ENCODE measurements at regions not wholly inside any gene's neighbourhood (a gene's known extent, or its start where the extent isn't known, plus 50 kb on each side); places are given as distances from the start of the nearest gene placed in this dataset.

DNA sequence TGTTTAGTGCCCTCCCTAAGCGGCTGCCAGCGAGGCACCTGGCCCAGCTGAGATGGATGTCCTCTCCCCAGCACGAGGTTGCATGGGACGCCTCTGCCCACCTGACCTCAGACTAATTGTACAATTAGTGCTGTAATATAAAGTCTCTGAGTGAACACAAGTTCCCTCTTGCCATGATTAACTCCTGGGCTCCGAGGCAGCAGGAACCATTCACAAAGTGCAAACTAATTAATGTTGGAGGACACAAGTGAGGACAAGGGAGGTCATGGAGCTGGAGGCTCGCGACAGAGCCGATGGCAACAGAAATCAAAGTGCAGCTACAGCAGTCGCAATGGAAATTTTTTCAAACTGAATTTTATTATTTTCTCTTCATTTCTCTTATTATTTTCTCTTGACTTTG is 156.6 kb upstream of the ADARB2 start:
- intact Hi-C loops (cut with DNase I), result no loop called here
- Histone ChIP-seq H3K9me3 (no peaks in the 10 kb centered on the region), H3K27me3 (no peaks in the 10 kb centered on the region), H3K4me1 (no peaks in the 10 kb centered on the region), H3K27ac (no peak overlapping the region), H3K4me3 (no peak overlapping the region), H3K36me3 (no peaks in the 10 kb centered on the region)
- WGBS (ENCODE audit: insufficient coverage, low coverage, low lambda C conversion rate, missing lambda C conversion rate), result 63% methylated on average over 7 of the region's 9 CpGs
- no peak for ATAC-seq
- TF ChIP-seq, protein P1, sequence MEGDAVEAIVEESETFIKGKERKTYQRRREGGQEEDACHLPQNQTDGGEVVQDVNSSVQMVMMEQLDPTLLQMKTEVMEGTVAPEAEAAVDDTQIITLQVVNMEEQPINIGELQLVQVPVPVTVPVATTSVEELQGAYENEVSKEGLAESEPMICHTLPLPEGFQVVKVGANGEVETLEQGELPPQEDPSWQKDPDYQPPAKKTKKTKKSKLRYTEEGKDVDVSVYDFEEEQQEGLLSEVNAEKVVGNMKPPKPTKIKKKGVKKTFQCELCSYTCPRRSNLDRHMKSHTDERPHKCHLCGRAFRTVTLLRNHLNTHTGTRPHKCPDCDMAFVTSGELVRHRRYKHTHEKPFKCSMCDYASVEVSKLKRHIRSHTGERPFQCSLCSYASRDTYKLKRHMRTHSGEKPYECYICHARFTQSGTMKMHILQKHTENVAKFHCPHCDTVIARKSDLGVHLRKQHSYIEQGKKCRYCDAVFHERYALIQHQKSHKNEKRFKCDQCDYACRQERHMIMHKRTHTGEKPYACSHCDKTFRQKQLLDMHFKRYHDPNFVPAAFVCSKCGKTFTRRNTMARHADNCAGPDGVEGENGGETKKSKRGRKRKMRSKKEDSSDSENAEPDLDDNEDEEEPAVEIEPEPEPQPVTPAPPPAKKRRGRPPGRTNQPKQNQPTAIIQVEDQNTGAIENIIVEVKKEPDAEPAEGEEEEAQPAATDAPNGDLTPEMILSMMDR (IDR thresholded peaks at IDR 0.05), result no peak
- TF ChIP-seq POLR2A (IDR thresholded peaks at IDR 0.05), result no peak
- DNase-seq, result no peak

DNA sequence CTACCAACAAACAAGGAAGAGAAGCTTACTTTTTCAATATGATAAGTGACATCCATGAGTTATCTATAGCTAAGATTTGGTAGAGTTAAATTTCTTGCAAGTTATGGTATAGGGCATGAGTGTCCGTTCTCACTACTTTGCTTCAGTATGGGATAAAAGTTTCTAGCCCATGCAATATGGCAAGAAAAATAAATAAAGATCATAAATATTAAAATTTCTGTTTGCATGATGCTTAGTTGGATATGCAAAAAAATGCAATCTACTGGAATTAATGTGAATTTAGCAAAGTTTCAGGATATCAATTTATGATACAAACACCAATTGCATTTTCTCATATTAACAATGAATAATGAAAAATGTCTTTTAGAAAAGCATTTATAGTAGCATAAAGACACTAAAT is 148.7 kb upstream of the ADARB2 start:
- Histone ChIP-seq H3K4me3 (no peak overlapping the region), H3K9me3 (peaks cover 0 to 3% (median 0%) of the 10 kb centered on the region in 4 donors), H3K27ac (no peak overlapping the region), H3K4me1 (no peaks in the 10 kb centered on the region), H3K27me3 (no peaks in the 10 kb centered on the region), H3K36me3 (no peaks in the 10 kb centered on the region)
- intact Hi-C loops (cut with DNase I), result no loop called here
- no peak for TF ChIP-seq POLR2A (IDR thresholded peaks at IDR 0.05)
- TF ChIP-seq, protein P1 (IDR thresholded peaks at IDR 0.05), result no peak
- 21% methylated on average over 1 of the region's 1 CpG for WGBS (ENCODE audit: insufficient coverage, low coverage, low lambda C conversion rate, missing lambda C conversion rate)
- ATAC-seq (no peak), DNase-seq (no peak)

DNA sequence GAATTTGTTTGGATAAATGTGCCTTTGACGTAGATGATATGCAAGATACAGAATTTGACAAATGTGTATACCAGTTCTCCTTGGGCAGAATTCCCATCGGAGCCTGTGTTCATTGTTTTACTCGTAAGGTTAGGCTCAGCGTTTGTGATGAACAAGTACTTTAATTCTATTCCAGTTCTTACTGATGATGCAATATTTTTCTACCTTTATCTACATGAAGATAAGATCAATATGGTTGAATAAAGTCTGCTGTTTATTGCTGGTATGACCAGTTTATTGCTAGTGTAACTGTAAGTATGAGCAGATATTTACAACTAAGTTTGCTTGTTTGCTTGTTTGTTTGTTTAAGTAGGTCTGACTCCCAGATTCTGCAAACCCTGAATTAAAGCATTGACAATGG is 145.4 kb upstream of the ADARB2 start:
- H3K27me3 ChIP-seq, result no peaks in the 10 kb centered on the region
- no peak for TF ChIP-seq POLR2A (IDR thresholded peaks at IDR 0.05)
- TF ChIP-seq, protein P1 (IDR thresholded peaks at IDR 0.05), result no peak
- 67% methylated on average over 4 of the region's 4 CpGs for WGBS (ENCODE audit: insufficient coverage, low coverage, low lambda C conversion rate, missing lambda C conversion rate)
- H3K9me3 ChIP-seq, result peaks cover 0 to 3% (median 0%) of the 10 kb centered on the region in 4 donors
- no peaks in the 10 kb centered on the region for H3K4me1 ChIP-seq
- intact Hi-C loops (cut with DNase I), result no loop called here
- no peak overlapping the region for H3K4me3 ChIP-seq
- no peak for ATAC-seq
- no peaks in the 10 kb centered on the region for H3K36me3 ChIP-seq
- no peak overlapping the region for H3K27ac ChIP-seq
- no peak for DNase-seq

DNA sequence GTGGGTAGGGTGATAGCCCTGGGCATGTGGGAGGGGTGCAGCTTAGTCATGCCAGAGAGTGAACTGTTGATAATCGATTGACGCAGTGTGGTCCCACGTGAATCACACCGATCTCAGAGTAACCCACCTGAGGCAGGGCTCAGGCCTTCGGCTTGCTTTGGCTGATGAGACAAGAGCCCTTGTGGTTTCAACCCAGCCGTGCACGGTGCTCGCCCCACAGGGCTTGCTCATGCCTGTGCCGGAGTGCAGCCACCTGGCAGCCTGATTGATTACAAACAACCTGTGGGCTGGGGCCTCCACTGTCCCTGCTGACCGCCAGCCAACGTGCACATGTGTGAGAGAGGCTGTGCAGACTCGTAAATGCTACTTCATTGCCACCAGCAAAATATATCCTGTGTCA is 144.9 kb upstream of the ADARB2 start:
- intact Hi-C loops (cut with DNase I), result no loop called here
- H3K27me3 ChIP-seq, result no peaks in the 10 kb centered on the region
- H3K36me3 ChIP-seq, result no peaks in the 10 kb centered on the region
- DNase-seq (no peak), ATAC-seq (no peak)
- no peak overlapping the region for H3K4me3 ChIP-seq
- WGBS (ENCODE audit: insufficient coverage, low coverage, low lambda C conversion rate, missing lambda C conversion rate), result no CpG with 5 or more reads among the region's 12 CpGs
- H3K27ac ChIP-seq, result no peak overlapping the region
- TF ChIP-seq, protein P1 (IDR thresholded peaks at IDR 0.05), result no peak
- TF ChIP-seq POLR2A (IDR thresholded peaks at IDR 0.05), result no peak
- no peaks in the 10 kb centered on the region for H3K4me1 ChIP-seq
- peaks cover 0 to 3% (median 0%) of the 10 kb centered on the region in 4 donors for H3K9me3 ChIP-seq

DNA sequence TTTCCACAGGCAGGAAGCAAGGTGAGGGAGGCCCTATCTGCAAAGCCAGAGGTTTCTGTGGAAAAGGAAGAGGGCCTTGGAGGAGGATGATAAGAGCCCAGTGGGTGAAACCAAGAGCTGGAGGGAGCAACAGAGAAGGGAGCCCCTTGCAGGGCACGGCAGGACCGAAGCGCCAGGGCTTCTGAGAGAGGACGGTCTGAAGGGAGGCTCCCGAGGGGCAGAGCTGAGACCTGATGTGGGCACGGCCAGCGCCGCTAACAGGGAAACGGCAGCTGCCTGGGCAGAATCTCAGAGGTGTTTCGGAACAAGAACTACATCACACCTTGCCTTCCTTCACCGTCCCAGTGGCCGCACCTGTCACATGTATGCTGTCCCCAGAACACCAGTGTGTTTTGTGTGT is 144.3 kb upstream of the ADARB2 start:
- no peak for TF ChIP-seq POLR2A (IDR thresholded peaks at IDR 0.05)
- TF ChIP-seq, protein P1 (IDR thresholded peaks at IDR 0.05), result no peak
- H3K27ac ChIP-seq, result no peak overlapping the region
- WGBS (ENCODE audit: insufficient coverage, low coverage, low lambda C conversion rate, missing lambda C conversion rate), result 61% methylated on average over 5 of the region's 12 CpGs
- no peaks in the 10 kb centered on the region for H3K27me3 ChIP-seq
- no peaks in the 10 kb centered on the region for H3K4me1 ChIP-seq
- H3K36me3 ChIP-seq, result no peaks in the 10 kb centered on the region
- intact Hi-C loops (cut with DNase I), result no loop called here
- no peak overlapping the region for H3K4me3 ChIP-seq
- peaks cover 0 to 3% (median 0%) of the 10 kb centered on the region in 4 donors for H3K9me3 ChIP-seq
- no peak for DNase-seq
- ATAC-seq, result no peak

Data from right lobe of liver (tissue), 6 donors.